HG03064 (cell line): ENCODE measurements at regions not wholly inside any gene's neighbourhood (a gene's known extent, or its start where the extent isn't known, plus 50 kb on each side); places are given as distances from the start of the nearest gene placed in this dataset.

ENCODE experiments used
- ATAC-seq: cut with Tn5 transposase; IDR thresholded peaks from one replicate; pipeline ENCODE4 v1.9.1; 2021; ENCODE audit warnings: low read depth; ENCODE audit not compliant: unreplicated experiment

GRCh38 chr7:10875080-10875479 lies 98.6 kb upstream of the PHF14 start:
- no peak for ATAC-seq

- ATAC-seq, result peak; percentile 31
Observed at GRCh38 chr7:10888861-10889260, 84.8 kb upstream of the PHF14 start.

DNA sequence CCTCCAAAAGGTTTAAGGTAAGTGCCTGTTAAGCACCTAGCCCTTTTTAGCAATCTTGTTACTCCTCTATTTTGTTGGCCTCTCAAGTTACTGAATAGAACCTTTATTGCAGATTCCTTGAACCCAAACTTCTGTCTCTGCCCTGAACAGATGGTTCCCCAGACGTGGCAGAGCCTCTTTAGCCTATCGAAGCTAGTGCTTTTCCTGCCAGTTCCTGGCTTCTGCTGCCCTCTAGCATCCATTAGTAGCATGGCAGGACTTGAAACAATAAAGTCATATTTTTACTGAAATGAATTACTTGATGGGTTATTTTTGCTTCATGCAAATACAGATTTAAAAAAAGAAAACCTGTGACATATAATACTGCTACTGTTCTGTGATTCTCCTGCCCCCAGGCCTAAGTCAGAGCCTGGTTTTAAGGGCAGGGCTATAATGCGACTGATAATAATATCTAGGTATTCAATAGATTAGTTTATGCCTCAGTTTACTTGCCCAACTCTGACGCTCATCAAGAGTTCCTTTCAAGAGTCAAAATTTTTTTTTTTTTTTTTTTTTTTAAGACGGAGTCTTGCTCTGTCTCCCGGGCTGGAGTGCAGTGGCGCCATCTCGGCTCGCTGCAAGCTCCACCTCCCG lies 84.3 kb upstream of the PHF14 start:
- ATAC-seq, result peak; percentile 91

- no peak for ATAC-seq
Observed at GRCh38 chr7:10908600-10908999, 65.1 kb upstream of the PHF14 start.

DNA sequence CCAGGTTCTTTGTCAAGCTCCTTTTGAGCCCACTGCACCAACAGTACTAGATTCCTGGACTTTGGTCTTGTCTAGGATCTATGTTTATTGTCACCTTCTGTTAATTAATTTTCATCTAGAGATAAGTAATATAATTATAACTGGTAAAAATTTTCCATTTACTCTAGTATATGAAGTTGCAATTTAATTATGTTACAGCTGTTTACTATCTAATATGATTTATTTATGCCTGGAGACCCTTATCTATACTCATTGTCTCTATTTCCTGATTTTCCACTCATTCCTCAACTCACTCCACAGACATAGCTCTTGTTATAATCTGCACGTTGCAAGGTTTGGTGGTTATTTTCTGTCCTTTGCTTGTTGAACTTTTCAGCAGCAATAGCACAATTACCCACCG lies 63.2 kb upstream of the PHF14 start:
- no peak for ATAC-seq

- ATAC-seq, result no peak
Observed at GRCh38 chr7:10912077-10912476, 61.6 kb upstream of the PHF14 start.

GRCh38 chr7:10913457-10913856 lies 60.2 kb upstream of the PHF14 start:
- ATAC-seq, result no peak

GRCh38 chr7:10918093-10918590 lies 55.5 kb upstream of the PHF14 start:
- ATAC-seq, result no peak

DNA sequence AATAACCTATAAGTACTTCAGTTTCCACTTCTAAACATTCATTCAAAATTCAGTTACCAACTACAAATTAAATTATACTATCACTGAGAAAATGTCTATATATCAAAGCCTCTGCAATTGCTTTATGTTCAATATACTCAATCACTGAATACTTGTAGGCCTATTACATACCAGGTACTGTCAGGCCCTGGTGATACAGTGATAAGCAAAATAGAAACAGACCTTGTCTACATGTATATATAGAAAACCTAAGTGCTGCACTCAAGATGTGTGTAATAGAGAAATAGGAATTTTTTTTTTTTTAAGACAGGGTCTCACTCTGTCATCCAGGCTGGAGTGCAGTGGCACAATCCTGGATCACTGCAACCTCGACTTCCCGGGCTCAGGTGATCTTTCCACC lies 53.7 kb upstream of the PHF14 start:
- no peak for ATAC-seq
